NT2/D1 (cell line): ENCODE measurements at regions not wholly inside any gene's neighbourhood (a gene's known extent, or its start where the extent isn't known, plus 50 kb on each side); places are given as distances from the start of the nearest gene placed in this dataset.

Experiments used
- SUZ12 ChIP-seq: IDR thresholded peaks from 2 replicates; pipeline ENCODE4 v1.6.1; 2011; ENCODE audit not compliant: insufficient read length, insufficient read depth; ENCODE audit errors: extremely low read depth
- YY1 ChIP-seq: IDR thresholded peaks from 2 replicates; pipeline ENCODE4 v1.6.1; 2011; ENCODE audit not compliant: insufficient read length, insufficient read depth
- ZNF274 ChIP-seq: IDR thresholded peaks from 2 replicates; pipeline ENCODE4 v1.6.1; 2011; ENCODE audit warnings: mild to moderate bottlenecking, low read depth, low read length

GRCh38 chr9:13902286-13903066 is 411.5 kb downstream of the NFIB start:
- TF ChIP-seq ZNF274 (no peak), SUZ12 (no peak), YY1 (no peak)
